LNCaP clone FGC (cell line): ENCODE measurements at regions not wholly inside any gene's neighbourhood (a gene's known extent, or its start where the extent isn't known, plus 50 kb on each side); places are given as distances from the start of the nearest gene placed in this dataset.

ENCODE experiments used
- DNase-seq: peaks from one replicate; pipeline ENCODE4 v3.0.0-alpha.2; 2011; ENCODE audit warnings: low read depth
- H3K4me3 ChIP-seq: 2 replicates; pipeline ENCODE4 v1.5.1; 2011; ENCODE audit warnings: mild to moderate bottlenecking, low read depth, low read length, control low read depth
- TF ChIP-seq, protein P1 (sequence below): IDR thresholded peaks from 2 replicates; pipeline ENCODE4 v1.5.1; 2012; ENCODE audit warnings: mild to moderate bottlenecking; ENCODE audit not compliant: control insufficient read depth, insufficient read depth; ENCODE audit errors: extremely low read depth

- H3K4me3 ChIP-seq, result no peak overlapping the region
- DNase-seq, result no peak
- TF ChIP-seq, protein P1, sequence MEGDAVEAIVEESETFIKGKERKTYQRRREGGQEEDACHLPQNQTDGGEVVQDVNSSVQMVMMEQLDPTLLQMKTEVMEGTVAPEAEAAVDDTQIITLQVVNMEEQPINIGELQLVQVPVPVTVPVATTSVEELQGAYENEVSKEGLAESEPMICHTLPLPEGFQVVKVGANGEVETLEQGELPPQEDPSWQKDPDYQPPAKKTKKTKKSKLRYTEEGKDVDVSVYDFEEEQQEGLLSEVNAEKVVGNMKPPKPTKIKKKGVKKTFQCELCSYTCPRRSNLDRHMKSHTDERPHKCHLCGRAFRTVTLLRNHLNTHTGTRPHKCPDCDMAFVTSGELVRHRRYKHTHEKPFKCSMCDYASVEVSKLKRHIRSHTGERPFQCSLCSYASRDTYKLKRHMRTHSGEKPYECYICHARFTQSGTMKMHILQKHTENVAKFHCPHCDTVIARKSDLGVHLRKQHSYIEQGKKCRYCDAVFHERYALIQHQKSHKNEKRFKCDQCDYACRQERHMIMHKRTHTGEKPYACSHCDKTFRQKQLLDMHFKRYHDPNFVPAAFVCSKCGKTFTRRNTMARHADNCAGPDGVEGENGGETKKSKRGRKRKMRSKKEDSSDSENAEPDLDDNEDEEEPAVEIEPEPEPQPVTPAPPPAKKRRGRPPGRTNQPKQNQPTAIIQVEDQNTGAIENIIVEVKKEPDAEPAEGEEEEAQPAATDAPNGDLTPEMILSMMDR, result no peak
Measured at GRCh38 chr1:181326348-181326747, 157.0 kb upstream of the CACNA1E start.

- no peak for DNase-seq
- no peak overlapping the region for H3K4me3 ChIP-seq
- TF ChIP-seq, protein P1, result no peak
Measured at GRCh38 chr1:181327796-181328195, 155.5 kb upstream of the CACNA1E start.

- TF ChIP-seq, protein P1, result no peak
- DNase-seq, result no peak
- no peak overlapping the region for H3K4me3 ChIP-seq
Measured at GRCh38 chr1:181334724-181335123, 148.6 kb upstream of the CACNA1E start.

DNA sequence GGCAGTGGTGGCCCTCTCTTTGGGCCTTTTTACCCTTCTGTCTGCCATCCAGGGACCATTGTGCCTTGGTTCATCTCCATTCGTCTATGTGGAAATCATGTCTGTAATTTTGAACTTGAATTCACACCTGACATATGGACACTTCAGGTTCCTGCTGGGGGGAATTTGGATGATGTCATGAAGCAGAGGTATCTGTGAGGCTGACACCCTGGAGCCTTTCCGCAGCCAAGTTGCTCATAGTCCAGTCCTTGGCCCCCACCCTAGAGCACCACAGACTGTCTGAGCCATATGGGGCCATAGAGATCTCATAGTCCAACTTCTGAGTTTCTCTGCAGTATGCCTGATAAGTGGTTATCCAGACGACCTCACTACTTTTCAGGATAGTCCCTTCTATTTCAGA, 147.7 kb upstream of the CACNA1E start:
- no peak for DNase-seq
- H3K4me3 ChIP-seq, result no peak overlapping the region
- TF ChIP-seq, protein P1, result no peak

DNA sequence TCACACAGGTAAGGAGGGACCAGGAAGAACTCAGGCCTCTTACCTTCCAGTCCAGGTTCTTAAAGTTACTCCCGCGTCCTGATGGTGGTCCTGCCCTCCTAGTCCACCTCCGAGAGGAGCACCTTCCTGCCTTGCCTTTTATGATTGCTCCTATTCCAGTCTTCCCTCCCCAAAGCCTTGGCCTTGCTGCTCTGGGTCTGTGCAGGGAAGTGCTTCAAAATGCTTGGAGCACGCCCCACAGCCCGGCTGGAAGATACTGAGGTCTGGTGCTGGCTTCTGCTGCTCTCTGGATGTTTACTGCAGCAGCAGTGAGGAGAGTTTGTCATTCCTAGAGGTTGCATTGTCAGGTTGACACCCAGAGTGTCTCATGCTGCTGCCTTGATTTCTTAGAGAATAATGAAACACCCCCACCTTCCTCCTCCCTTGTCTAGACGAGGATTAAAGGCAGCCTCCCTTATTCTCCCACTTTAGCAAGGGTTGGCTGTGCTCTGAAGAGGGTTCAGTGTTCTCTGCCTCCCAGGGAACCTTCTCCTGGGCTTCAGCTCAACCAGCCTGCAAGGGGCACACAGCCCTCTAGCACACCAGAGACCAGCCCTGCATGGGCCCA, 142.2 kb upstream of the CACNA1E start:
- DNase-seq, result no peak
- TF ChIP-seq, protein P1, result no peak
- H3K4me3 ChIP-seq, result no peak overlapping the region

GRCh38 chr1:181344091-181344490, 139.2 kb upstream of the CACNA1E start:
- TF ChIP-seq, protein P1, result no peak
- no peak for DNase-seq
- H3K4me3 ChIP-seq, result no peak overlapping the region

DNA sequence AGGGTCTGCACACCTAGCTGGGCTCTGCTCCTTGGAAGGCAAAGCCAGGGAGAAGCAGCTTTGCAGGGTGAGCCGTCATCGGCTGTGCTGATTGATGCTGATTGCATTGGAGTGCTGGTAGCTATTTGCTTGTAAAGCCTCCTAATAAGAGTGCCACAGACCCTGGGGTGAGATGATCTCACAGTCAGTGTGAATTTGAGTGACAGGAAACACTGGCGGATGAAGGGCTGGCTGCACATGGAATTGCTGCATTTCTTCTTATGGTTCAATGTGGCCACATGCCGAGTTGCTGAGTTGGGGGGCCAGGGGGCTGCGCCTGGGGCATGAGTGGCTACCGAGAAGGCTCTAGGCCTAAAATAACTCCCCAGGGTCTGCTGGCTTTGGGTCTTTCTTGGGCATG, 138.2 kb upstream of the CACNA1E start:
- TF ChIP-seq, protein P1, result no peak
- DNase-seq, result no peak
- no peak overlapping the region for H3K4me3 ChIP-seq
